GM12878 (cell line): ENCODE measurements at regions not wholly inside any gene's neighbourhood (a gene's known extent, or its start where the extent isn't known, plus 50 kb on each side); places are given as distances from the start of the nearest gene placed in this dataset.

Experiments
- ATAC-seq: fragments of 200-7000 bp; cut with Tn5 transposase; 3 replicates; pipeline ENCODE4 v1.9.1; 2020; ENCODE audit warnings: mild to moderate bottlenecking, moderate library complexity
- BruUV-seq: library from RNA; stranded (reverse); fragments of 400-500 nt; replicated peaks from 2 replicates; lab custom pipeline; 2021; lab: Mats Ljungman, UMichigan
- CTCF ChIA-PET: fragments of 300-600 bp; sonication (Branson Sonifier 250); formaldehyde crosslinking; extraction: SDS; loops from one replicate; lab custom pipeline; 2021; ENCODE audit warnings: inconsistent platforms; lab: Yijun Ruan, JAX
- POLR2A ChIA-PET: fragments of 350-600 bp; formaldehyde crosslinking; extraction: SDS; loops from one replicate; lab custom pipeline; 2021; ENCODE audit warnings: inconsistent platforms; lab: Charles Lee
- RAD21 ChIA-PET: fragments of 300-600 bp; sonication (Branson Sonifier 250); formaldehyde crosslinking; loops from one replicate; lab custom pipeline; 2023; ENCODE audit warnings: antibody characterized with exemption; ENCODE audit not compliant: unreplicated experiment; lab: Charles Lee
- SMC1A ChIA-PET: fragments of 300-600 bp; sonication (Branson Sonifier 250); formaldehyde crosslinking; loops from one replicate; lab custom pipeline; 2023; ENCODE audit not compliant: unreplicated experiment, uncharacterized antibody; lab: Charles Lee
- DNase-seq: peaks from one replicate; pipeline ENCODE4 v3.0.0-alpha.2; 2011; ENCODE audit warnings: low read depth, low spot score
- FAIRE-seq: peaks from 3 replicates; lab custom pipeline; 2011; peaks lifted over from hg19 to GRCh38; lab: Jason Lieb, UNC
- H2AFZ ChIP-seq: 2 replicates; pipeline ENCODE4 v1.6.0; 2011; ENCODE audit warnings: low read depth, low read length, control low read depth; ENCODE audit not compliant: control insufficient read depth
- H3K27ac ChIP-seq: 2 replicates; pipeline ENCODE4 v1.5.1; 2011; ENCODE audit warnings: control low read depth; ENCODE audit not compliant: control insufficient read depth, insufficient read depth
- H3K27me3 ChIP-seq, 2 experiments: replicated peaks in 1 of 2; 2 replicates each; pipeline versions ENCODE4 v1.6.0 to v1.6.1; 2011; ENCODE audit warnings: low read length in 1 of 2; ENCODE audit not compliant: control insufficient read depth in 2 of 2, insufficient read depth in 2 of 2
- H3K36me3 ChIP-seq, 2 experiments: 2 replicates each; pipeline ENCODE4 v1.5.1; 2011; ENCODE audit warnings: low read length in 1 of 2; ENCODE audit not compliant: control insufficient read depth in 2 of 2, insufficient read depth in 2 of 2
- H3K4me1 ChIP-seq: 2 replicates; pipeline ENCODE4 v1.6.1; 2011; ENCODE audit warnings: mild to moderate bottlenecking, low read length, moderate library complexity, mixed read lengths; ENCODE audit not compliant: control insufficient read depth, insufficient read depth
- H3K4me2 ChIP-seq: 2 replicates; pipeline ENCODE4 v1.6.0; 2011; ENCODE audit warnings: control low read depth; ENCODE audit not compliant: control insufficient read depth, insufficient read depth
- H3K4me3 ChIP-seq: fragments of 200-600 bp; sonication (generic); 2 replicates; pipeline ENCODE4 v1.5.1; 2016
- H3K79me2 ChIP-seq: 2 replicates; pipeline ENCODE4 v1.6.0; 2011; ENCODE audit warnings: low read length; ENCODE audit not compliant: control insufficient read depth, insufficient read depth
- H3K9ac ChIP-seq: 2 replicates; pipeline ENCODE4 v1.8.0; 2011; ENCODE audit warnings: low read length, control low read depth, mixed read lengths; ENCODE audit not compliant: control insufficient read depth, insufficient read depth
- H3K9me3 ChIP-seq: replicated peaks from 3 replicates; pipeline ENCODE4 v1.5.1; 2011; ENCODE audit warnings: mild to moderate bottlenecking, low read length; ENCODE audit not compliant: control insufficient read depth, insufficient read depth
- H4K20me1 ChIP-seq: 2 replicates; pipeline ENCODE4 v1.6.0; 2011; ENCODE audit not compliant: control insufficient read depth, insufficient read depth
- FOXM1 ChIP-seq: IDR thresholded peaks from 2 replicates; pipeline ENCODE4 v1.6.1; 2012; ENCODE audit warnings: low read depth, mild to moderate bottlenecking, inconsistent platforms, low read length, moderate library complexity
- HDGF ChIP-seq: fragments of 450-650 bp; IDR thresholded peaks from 2 replicates; pipeline ENCODE4 v1.6.1; 2016; ENCODE audit warnings: antibody characterized with exemption
- JUNB ChIP-seq: IDR thresholded peaks from 2 replicates; pipeline ENCODE4 v1.6.1; 2016; ENCODE audit warnings: antibody characterized with exemption, mild to moderate bottlenecking
- KLF5 ChIP-seq: fragments of 450-650 bp; IDR thresholded peaks from 2 replicates; pipeline ENCODE4 v1.6.1; 2014; ENCODE audit warnings: mild to moderate bottlenecking; ENCODE audit not compliant: partially characterized antibody
- MEF2B ChIP-seq: fragments of 450-650 bp; IDR thresholded peaks from 2 replicates; pipeline ENCODE4 v1.6.1; 2018; ENCODE audit warnings: mild to moderate bottlenecking, moderate library complexity; ENCODE audit not compliant: partially characterized antibody, poor library complexity, severe bottlenecking
- MTA2 ChIP-seq: fragments of 450-650 bp; IDR thresholded peaks from 2 replicates; pipeline ENCODE4 v1.6.1; 2016; ENCODE audit warnings: low read depth, mild to moderate bottlenecking, moderate library complexity
- PML ChIP-seq: IDR thresholded peaks from 2 replicates; pipeline ENCODE4 v1.6.1; 2012; ENCODE audit warnings: low read length, inconsistent platforms
- POU2F2 ChIP-seq: IDR thresholded peaks from 3 replicates; pipeline ENCODE4 v1.6.1; 2011; ENCODE audit warnings: low read depth, mild to moderate bottlenecking, low read length, borderline replicate concordance
- RBBP5 ChIP-seq: fragments of 200-600 bp; sonication (generic); conservative IDR thresholded peaks from 2 replicates; pipeline ENCODE4 v1.6.1; 2016
- RFX5 ChIP-seq: IDR thresholded peaks from 2 replicates; pipeline ENCODE4 v1.6.1; 2011; ENCODE audit warnings: low read depth, low read length, improper control_type of control experiment
- RUNX3 ChIP-seq: IDR thresholded peaks from 2 replicates; pipeline ENCODE4 v1.6.1; 2012; ENCODE audit warnings: low read length, inconsistent platforms
- SIN3A ChIP-seq: IDR thresholded peaks from 2 replicates; pipeline ENCODE4 v1.6.1; 2012; ENCODE audit warnings: low read depth, low read length, improper control_type of control experiment
- SPI1 ChIP-seq: IDR thresholded peaks from 2 replicates; pipeline ENCODE4 v1.6.1; 2011; ENCODE audit warnings: low read depth, mild to moderate bottlenecking, low read length, moderate library complexity, borderline replicate concordance; ENCODE audit not compliant: insufficient read depth
- WRNIP1 ChIP-seq: IDR thresholded peaks from 2 replicates; pipeline ENCODE4 v1.6.1; 2011; ENCODE audit warnings: low read depth, low read length, improper control_type of control experiment, borderline replicate concordance
- ZNF217 ChIP-seq: fragments of 450-650 bp; IDR thresholded peaks from 2 replicates; pipeline ENCODE4 v1.6.1; 2017; ENCODE audit warnings: antibody characterized with exemption, mild to moderate bottlenecking
- ZNF384 ChIP-seq: IDR thresholded peaks from 2 replicates; pipeline ENCODE4 v1.6.1; 2012; ENCODE audit warnings: low read depth, mild to moderate bottlenecking, low read length, improper control_type of control experiment, borderline replicate concordance
- WGBS: methylation state at CpG from one replicate; pipeline ENCODE4 v1.1.6; 2016; ENCODE audit warnings: low lambda C conversion rate; ENCODE audit not compliant: insufficient replicate concordance, insufficient coverage; ENCODE audit errors: missing lambda C conversion rate; 5-methylcytosine and 5-hydroxymethylcytosine counted together
- in situ Hi-C: fragments of 300-500 bp; cut with MboI; formaldehyde crosslinking; loops from 9 replicates; pipeline ENCODE4 v1.14.3; 2018; ENCODE audit warnings: mixed read lengths
- intact Hi-C: fragments of 100-400 bp; cut with micrococcal nuclease; formaldehyde crosslinking; loops from one replicate; pipeline ENCODE4 v1.14.2; 2022; ENCODE audit not compliant: unreplicated experiment
- TF ChIP-seq, protein P1 (sequence below): fragments of 450-650 bp; IDR thresholded peaks from 2 replicates; pipeline ENCODE4 v1.6.1; 2017; ENCODE audit warnings: mild to moderate bottlenecking, moderate library complexity
- TF ChIP-seq, protein P2 (sequence below): IDR thresholded peaks from 2 replicates; pipeline ENCODE4 v1.6.1; 2012; ENCODE audit warnings: low read length, inconsistent platforms

GRCh38 chr17:77027271-77027889 is 113.4 kb upstream of the SEC14L1 start (continued):
- TF ChIP-seq, protein P1, sequence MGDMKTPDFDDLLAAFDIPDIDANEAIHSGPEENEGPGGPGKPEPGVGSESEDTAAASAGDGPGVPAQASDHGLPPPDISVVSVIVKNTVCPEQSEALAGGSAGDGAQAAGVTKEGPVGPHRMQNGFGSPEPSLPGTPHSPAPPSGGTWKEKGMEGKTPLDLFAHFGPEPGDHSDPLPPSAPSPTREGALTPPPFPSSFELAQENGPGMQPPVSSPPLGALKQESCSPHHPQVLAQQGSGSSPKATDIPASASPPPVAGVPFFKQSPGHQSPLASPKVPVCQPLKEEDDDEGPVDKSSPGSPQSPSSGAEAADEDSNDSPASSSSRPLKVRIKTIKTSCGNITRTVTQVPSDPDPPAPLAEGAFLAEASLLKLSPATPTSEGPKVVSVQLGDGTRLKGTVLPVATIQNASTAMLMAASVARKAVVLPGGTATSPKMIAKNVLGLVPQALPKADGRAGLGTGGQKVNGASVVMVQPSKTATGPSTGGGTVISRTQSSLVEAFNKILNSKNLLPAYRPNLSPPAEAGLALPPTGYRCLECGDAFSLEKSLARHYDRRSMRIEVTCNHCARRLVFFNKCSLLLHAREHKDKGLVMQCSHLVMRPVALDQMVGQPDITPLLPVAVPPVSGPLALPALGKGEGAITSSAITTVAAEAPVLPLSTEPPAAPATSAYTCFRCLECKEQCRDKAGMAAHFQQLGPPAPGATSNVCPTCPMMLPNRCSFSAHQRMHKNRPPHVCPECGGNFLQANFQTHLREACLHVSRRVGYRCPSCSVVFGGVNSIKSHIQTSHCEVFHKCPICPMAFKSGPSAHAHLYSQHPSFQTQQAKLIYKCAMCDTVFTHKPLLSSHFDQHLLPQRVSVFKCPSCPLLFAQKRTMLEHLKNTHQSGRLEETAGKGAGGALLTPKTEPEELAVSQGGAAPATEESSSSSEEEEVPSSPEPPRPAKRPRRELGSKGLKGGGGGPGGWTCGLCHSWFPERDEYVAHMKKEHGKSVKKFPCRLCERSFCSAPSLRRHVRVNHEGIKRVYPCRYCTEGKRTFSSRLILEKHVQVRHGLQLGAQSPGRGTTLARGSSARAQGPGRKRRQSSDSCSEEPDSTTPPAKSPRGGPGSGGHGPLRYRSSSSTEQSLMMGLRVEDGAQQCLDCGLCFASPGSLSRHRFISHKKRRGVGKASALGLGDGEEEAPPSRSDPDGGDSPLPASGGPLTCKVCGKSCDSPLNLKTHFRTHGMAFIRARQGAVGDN: no peak

DNA sequence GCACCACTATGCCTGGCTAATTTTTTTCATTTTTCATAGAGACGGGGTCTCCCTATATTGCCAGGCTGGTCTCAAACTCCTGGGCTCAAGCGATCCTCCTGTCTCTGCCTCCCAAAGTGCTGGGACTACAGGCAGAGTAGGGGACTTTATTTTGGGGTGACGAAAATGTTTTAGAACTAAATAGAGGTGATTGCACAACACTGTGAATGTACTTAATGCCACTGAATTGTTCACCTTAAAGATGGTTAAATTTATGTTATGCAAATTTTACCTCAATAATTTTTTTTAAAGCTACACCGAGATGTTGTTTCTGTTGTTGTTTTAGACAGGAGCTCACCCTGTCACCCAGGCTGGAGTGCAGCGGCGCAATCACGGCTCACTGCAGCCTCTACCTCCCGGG is 111.9 kb upstream of the SEC14L1 start:
- POLR2A ChIA-PET: no interaction called here
- no peak overlapping the region for H3K4me2 ChIP-seq
- TF ChIP-seq MTA2 (no peak), HDGF (no peak), SIN3A (no peak), MEF2B (no peak), POU2F2 (no peak), KLF5 (no peak), JUNB (no peak), SPI1 (no peak), WRNIP1 (no peak), FOXM1 (no peak), ZNF217 (no peak), ZNF384 (no peak), RUNX3 (no peak), RFX5 (no peak), RBBP5 (no peak), PML (no peak)
- TF ChIP-seq, protein P2, sequence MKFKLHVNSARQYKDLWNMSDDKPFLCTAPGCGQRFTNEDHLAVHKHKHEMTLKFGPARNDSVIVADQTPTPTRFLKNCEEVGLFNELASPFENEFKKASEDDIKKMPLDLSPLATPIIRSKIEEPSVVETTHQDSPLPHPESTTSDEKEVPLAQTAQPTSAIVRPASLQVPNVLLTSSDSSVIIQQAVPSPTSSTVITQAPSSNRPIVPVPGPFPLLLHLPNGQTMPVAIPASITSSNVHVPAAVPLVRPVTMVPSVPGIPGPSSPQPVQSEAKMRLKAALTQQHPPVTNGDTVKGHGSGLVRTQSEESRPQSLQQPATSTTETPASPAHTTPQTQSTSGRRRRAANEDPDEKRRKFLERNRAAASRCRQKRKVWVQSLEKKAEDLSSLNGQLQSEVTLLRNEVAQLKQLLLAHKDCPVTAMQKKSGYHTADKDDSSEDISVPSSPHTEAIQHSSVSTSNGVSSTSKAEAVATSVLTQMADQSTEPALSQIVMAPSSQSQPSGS: no peak

More for the DNA sequence above, 111.9 kb upstream of the SEC14L1 start:
- peaks cover 0 to 2% of the 10 kb centered on the region in 2 experiments; a peak in 2 of 4 replicates for H3K27me3 ChIP-seq
- H3K4me3 ChIP-seq: no peak overlapping the region
- ATAC-seq: no peak
- no peaks in the 10 kb centered on the region for H3K36me3 ChIP-seq
- no TSS peak for BruUV-seq
- H3K79me2 ChIP-seq: no peaks in the 10 kb centered on the region
- no peak for DNase-seq
- SMC1A ChIA-PET: no interaction called here
- RAD21 ChIA-PET: no interaction called here
- no peak overlapping the region for H2AFZ ChIP-seq
- no peak for FAIRE-seq
- in situ Hi-C loops (no loop called here), intact Hi-C loops (no loop called here)
- no peak overlapping the region for H3K9ac ChIP-seq
- H3K4me1 ChIP-seq: no peaks in the 10 kb centered on the region
- no peak overlapping the region for H3K27ac ChIP-seq
- CTCF ChIA-PET: no interaction called here
- WGBS: 61% methylated on average over 8 of the region's 8 CpGs
- peaks cover 3% of the 10 kb centered on the region; the same call in 2 of the 3 replicates for H3K9me3 ChIP-seq
- no peaks in the 10 kb centered on the region for H4K20me1 ChIP-seq
